ENCODE measurements at regions not wholly inside any gene's neighbourhood (a gene's known extent, or its start where the extent isn't known, plus 50 kb on each side); places are given as distances from the start of the nearest gene placed in this dataset.
A peak's percentile ranks its signal among the peaks of the same experiment; 100 is the strongest.

DNA sequence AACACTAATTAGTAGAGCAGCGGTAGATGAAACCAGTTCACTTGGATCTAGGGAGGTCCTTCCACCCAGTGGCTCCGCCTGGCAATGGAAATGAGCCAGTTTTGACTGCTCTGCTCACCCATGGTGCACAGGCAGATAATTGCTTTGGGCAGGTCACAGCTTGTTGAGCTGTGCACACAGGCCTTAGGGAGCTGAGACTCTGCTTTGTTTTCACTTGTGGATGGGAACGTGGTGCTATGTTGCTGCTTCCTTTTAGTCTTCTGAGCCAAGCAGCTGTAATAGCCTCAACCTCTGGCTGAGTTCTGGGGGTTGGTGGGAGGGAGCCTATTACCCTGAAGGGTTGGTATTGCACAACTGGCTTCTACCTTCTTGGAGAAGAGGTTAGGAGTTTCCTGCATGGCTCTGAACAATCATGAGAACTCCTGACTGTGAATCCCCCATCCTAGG lies 262.3 kb upstream of the MTNR1B start:
- H3K27ac ChIP-seq, result peak overlapping the region; percentile 46 to 80

DNA sequence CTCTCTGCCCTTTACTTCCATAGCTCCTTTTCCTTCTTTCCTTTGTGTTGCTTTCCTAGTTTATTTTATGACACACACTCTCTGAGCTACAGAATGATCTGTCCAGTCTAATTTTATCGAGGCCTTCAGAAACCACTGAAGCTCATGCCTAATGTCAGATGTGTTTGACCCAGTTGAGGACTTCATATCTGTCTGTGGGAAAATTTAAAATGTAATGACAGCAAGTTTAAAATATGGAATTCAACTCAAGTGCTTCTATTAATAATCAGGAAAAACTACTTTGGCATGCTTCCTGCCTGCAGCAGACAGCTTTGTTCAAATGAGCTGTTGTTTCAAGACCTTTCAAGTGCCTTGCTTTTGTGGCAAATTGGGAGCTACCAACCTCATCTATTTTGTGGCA lies 261.8 kb upstream of the MTNR1B start:
- peak overlapping the region; percentile 46 to 80 for H3K27ac ChIP-seq

More for the DNA sequence above, 262.3 kb upstream of the MTNR1B start:
- no peak overlapping the region for H3K4me3 ChIP-seq
- DNase-seq (ENCODE audit: low spot score), result no peak
- no peaks in the 10 kb centered on the region for H3K27me3 ChIP-seq
- no peaks in the 10 kb centered on the region for H3K9me3 ChIP-seq
- no peaks in the 10 kb centered on the region for H3K36me3 ChIP-seq
- TF ChIP-seq, protein P1, sequence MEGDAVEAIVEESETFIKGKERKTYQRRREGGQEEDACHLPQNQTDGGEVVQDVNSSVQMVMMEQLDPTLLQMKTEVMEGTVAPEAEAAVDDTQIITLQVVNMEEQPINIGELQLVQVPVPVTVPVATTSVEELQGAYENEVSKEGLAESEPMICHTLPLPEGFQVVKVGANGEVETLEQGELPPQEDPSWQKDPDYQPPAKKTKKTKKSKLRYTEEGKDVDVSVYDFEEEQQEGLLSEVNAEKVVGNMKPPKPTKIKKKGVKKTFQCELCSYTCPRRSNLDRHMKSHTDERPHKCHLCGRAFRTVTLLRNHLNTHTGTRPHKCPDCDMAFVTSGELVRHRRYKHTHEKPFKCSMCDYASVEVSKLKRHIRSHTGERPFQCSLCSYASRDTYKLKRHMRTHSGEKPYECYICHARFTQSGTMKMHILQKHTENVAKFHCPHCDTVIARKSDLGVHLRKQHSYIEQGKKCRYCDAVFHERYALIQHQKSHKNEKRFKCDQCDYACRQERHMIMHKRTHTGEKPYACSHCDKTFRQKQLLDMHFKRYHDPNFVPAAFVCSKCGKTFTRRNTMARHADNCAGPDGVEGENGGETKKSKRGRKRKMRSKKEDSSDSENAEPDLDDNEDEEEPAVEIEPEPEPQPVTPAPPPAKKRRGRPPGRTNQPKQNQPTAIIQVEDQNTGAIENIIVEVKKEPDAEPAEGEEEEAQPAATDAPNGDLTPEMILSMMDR (IDR thresholded peaks at IDR 0.05), result no peak
- H3K4me1 ChIP-seq, result peaks cover 0 to 20% of the 10 kb centered on the region in 2 donors

DNA sequence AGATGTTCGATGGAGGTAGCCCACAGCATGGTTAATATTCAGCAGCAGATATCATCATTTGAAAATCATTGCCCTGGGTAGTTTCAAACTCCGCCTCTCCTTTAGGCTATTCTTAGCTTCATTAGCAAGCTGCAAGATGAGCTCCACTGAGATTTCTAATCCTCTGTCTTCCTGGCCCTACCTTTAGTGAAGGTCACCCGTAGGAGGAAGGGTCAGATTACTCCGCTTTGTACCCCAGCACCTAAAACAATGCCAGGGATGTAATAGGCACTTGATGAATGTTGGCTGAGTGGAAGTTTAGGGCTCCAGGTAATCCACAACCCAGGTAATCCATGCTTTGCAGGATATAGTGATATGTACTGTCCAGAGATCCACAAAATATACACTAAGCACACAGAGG lies 260.1 kb upstream of the MTNR1B start:
- Histone ChIP-seq H3K27me3 (no peaks in the 10 kb centered on the region), H3K9me3 (no peaks in the 10 kb centered on the region), H3K36me3 (no peaks in the 10 kb centered on the region), H3K4me1 (peaks cover 0 to 13% of the 10 kb centered on the region in 2 donors), H3K4me3 (no peak overlapping the region), H3K27ac (no peak overlapping the region)
- DNase-seq (ENCODE audit: low spot score), result no peak
- TF ChIP-seq, protein P1 (IDR thresholded peaks at IDR 0.05), result no peak

More for the DNA sequence above, 261.8 kb upstream of the MTNR1B start:
- TF ChIP-seq, protein P1 (IDR thresholded peaks at IDR 0.05), result no peak
- Histone ChIP-seq H3K36me3 (no peaks in the 10 kb centered on the region), H3K9me3 (no peaks in the 10 kb centered on the region), H3K4me1 (peaks cover 0 to 20% of the 10 kb centered on the region in 2 donors), H3K4me3 (no peak overlapping the region), H3K27me3 (no peaks in the 10 kb centered on the region)
- DNase-seq (ENCODE audit: low spot score), result no peak

DNA sequence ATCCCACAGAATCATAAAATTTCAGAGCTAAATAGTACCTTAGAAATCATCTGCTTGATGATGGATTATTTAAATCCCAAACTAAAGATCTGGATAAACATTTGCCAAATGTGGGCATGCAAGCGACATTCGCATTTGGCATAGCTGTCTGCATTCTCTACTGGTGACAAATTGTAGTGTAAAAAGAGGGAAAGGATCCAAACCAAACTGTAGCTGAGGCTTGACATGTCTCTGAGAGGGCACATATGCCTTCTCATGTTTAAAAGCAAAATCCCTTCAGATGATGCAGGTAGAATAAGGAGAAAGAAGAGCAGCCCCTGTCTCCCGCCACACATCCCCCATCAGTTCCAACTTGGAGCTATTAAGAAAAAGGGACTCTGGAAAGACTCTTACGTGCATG lies 257.5 kb upstream of the MTNR1B start:
- Histone ChIP-seq H3K4me3 (no peak overlapping the region), H3K36me3 (no peaks in the 10 kb centered on the region), H3K27me3 (no peaks in the 10 kb centered on the region), H3K4me1 (peaks cover 0 to 11% of the 10 kb centered on the region in 2 donors), H3K9me3 (no peaks in the 10 kb centered on the region), H3K27ac (no peak overlapping the region)
- TF ChIP-seq, protein P1 (IDR thresholded peaks at IDR 0.05), result no peak
- DNase-seq (ENCODE audit: low spot score), result no peak

DNA sequence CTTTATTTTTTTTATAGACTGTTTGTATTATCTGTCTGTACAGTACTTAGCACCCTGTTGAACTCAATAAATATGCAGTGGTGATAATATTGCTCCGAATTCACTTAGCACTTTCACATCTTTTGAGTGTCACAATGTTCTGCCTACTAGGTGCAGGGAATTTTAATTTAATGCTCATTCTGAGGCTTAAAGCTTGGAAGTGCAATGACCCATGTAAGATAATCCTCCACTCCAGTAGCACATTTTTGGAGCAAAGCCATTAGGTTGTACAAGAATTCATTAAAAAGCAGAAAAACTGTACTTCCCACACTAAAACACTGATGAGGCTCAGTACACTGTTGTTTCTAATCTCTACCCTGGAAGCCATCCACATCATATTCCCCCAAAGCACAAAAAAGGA lies 255.3 kb upstream of the MTNR1B start:
- TF ChIP-seq, protein P1 (IDR thresholded peaks at IDR 0.05), result no peak
- Histone ChIP-seq H3K9me3 (no peaks in the 10 kb centered on the region), H3K27me3 (no peaks in the 10 kb centered on the region), H3K4me3 (no peak overlapping the region), H3K4me1 (no peaks in the 10 kb centered on the region), H3K27ac (no peak overlapping the region), H3K36me3 (no peaks in the 10 kb centered on the region)
- no peak for DNase-seq (ENCODE audit: low spot score)

DNA sequence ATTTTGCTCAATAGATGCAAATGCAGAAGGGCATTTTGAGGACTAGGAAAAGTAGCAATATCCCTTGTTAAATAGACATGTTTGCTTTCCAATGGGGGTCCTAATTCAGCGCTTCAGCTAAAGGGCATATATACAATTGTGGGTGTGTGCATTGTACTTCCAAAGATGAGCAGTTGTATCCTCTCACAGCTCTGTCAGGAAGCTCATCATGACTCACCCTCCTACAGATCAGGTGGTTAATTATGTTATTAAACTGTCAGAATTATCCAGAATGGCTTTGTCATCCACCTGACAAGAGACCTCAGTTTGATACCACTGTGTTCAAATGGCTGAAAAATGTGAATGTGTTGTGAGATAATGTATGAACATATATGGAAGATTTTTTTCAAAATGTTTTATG lies 252.2 kb upstream of the MTNR1B start:
- Histone ChIP-seq H3K4me3 (no peak overlapping the region), H3K4me1 (no peaks in the 10 kb centered on the region), H3K27ac (no peak overlapping the region), H3K27me3 (no peaks in the 10 kb centered on the region), H3K36me3 (no peaks in the 10 kb centered on the region), H3K9me3 (no peaks in the 10 kb centered on the region)
- TF ChIP-seq, protein P1 (IDR thresholded peaks at IDR 0.05), result no peak
- DNase-seq (ENCODE audit: low spot score), result no peak

Data from right atrium auricular region (tissue), 2 donors.